AG04450 (cell line): ENCODE measurements at regions not wholly inside any gene's neighbourhood (a gene's known extent, or its start where the extent isn't known, plus 50 kb on each side); places are given as distances from the start of the nearest gene placed in this dataset. TPM values are rescaled to one million over a fixed set of nuclear protein-coding genes. Genes with fewer than 3 reads are reported as not detected.
"Not testable (repeated sequence)": the region's sequence is repeated elsewhere in the genome, so short reads cannot be mapped to it uniquely, and the experiment has no call there.

Experiments
- CTCF ChIA-PET: fragments of 300-600, 350-600 bp; formaldehyde crosslinking; extraction: SDS; loops from one replicate; lab custom pipeline; 2022; ENCODE audit warnings: antibody characterized with exemption, inconsistent platforms; lab: Charles Lee
- POLR2A ChIA-PET: fragments of 350-600 bp; formaldehyde crosslinking; extraction: SDS; loops from one replicate; lab custom pipeline; 2021; ENCODE audit warnings: antibody characterized with exemption, inconsistent platforms; lab: Yijun Ruan, JAX
- DNase-seq: peaks from one replicate; pipeline ENCODE4 v3.0.0-alpha.2; 2011; ENCODE audit warnings: low read depth, low spot score
- H3K27ac ChIP-seq: one replicate; pipeline ENCODE4 v1.5.1; 2012; ENCODE audit warnings: low read depth, low read length, control low read depth
- H3K27me3 ChIP-seq: one replicate; pipeline ENCODE4 v1.6.0; 2012; ENCODE audit warnings: low read length; ENCODE audit not compliant: control insufficient read depth, insufficient read depth
- H3K4me3 ChIP-seq: 2 replicates; pipeline ENCODE4 v1.5.1; 2011; ENCODE audit warnings: mild to moderate bottlenecking, low read depth, low read length, control low read depth
- H3K9me3 ChIP-seq: 2 replicates; pipeline ENCODE4 v1.5.1; 2012; ENCODE audit warnings: low read length; ENCODE audit not compliant: control insufficient read depth, insufficient read depth
- small RNA-seq: library from RNA; depleted of rRNA; stranded (forward); fragments of <200 nt; gene quantifications from one replicate; pipeline ENCODE3, GENCODE V24; 2012; ENCODE audit warnings: low read depth; ENCODE audit not compliant: insufficient read length

GRCh38 chr9:62915661-62916060 is 1725.8 kb downstream of the SPATA31A7 start:
- peak overlapping the region; percentile 35; the same call in 1 of the 2 replicates for H3K4me3 ChIP-seq
- DNase-seq, H3K27ac ChIP-seq, POLR2A ChIA-PET, H3K9me3 ChIP-seq, H3K27me3 ChIP-seq, CTCF ChIA-PET: not testable (repeated sequence)

- H3K27ac ChIP-seq, DNase-seq, CTCF ChIA-PET, H3K9me3 ChIP-seq, POLR2A ChIA-PET, H3K4me3 ChIP-seq, H3K27me3 ChIP-seq: not testable (repeated sequence)
Observed at GRCh38 chr9:62918648-62919385, 1729.0 kb downstream of the SPATA31A7 start.

GRCh38 chr9:62931484-62931883 is 1741.6 kb downstream of the SPATA31A7 start:
- not testable (repeated sequence) for DNase-seq

GRCh38 chr9:62952840-62953239 is 1763.0 kb downstream of the SPATA31A7 start:
- H3K9me3 ChIP-seq, H3K4me3 ChIP-seq, H3K27ac ChIP-seq, H3K27me3 ChIP-seq, CTCF ChIA-PET, POLR2A ChIA-PET, DNase-seq: not testable (repeated sequence)

More at GRCh38 chr9:62931484-62931883, 1741.6 kb downstream of the SPATA31A7 start:
- H3K27me3 ChIP-seq, H3K4me3 ChIP-seq, POLR2A ChIA-PET, H3K27ac ChIP-seq, H3K9me3 ChIP-seq, CTCF ChIA-PET: not testable (repeated sequence)

Small RNA genes lying in the stretch of these regions (small RNA-seq; reads per million reads assigned to genes)
- not detected for gene RNA5SP283
